BLaER1 treated with 17β-estradiol and CSF1 and Interleukin-3, amounts not matched to agents 10 nM and 100 nM (cell line): ENCODE measurements at regions not wholly inside any gene's neighbourhood (a gene's known extent, or its start where the extent isn't known, plus 50 kb on each side); places are given as distances from the start of the nearest gene placed in this dataset.

ENCODE experiments used
- H3K27ac ChIP-seq, 11 experiments: shearing (Covaris generic); formaldehyde crosslinking; 2 replicates each; pipeline ENCODE4 v1.8.1; 2022
- H3K27me3 ChIP-seq, 11 experiments: shearing (Covaris generic); formaldehyde crosslinking; 2 replicates each; pipeline ENCODE4 v1.8.1; 2022
- H3K36me3 ChIP-seq, 11 experiments: shearing (Covaris generic); formaldehyde crosslinking; 2 replicates each; pipeline ENCODE4 v1.8.1; 2022
- H3K4me1 ChIP-seq, 10 experiments: shearing (Covaris generic); formaldehyde crosslinking; 2 replicates each; pipeline ENCODE4 v1.8.1; 2022
- H3K4me2 ChIP-seq, 11 experiments: shearing (Covaris generic); formaldehyde crosslinking; 2 replicates each; pipeline ENCODE4 v1.8.1; 2022
- H3K4me3 ChIP-seq, 10 experiments: shearing (Covaris generic); formaldehyde crosslinking; 2 replicates each; pipeline ENCODE4 v1.8.1; 2022
- H3K9ac ChIP-seq, 11 experiments: shearing (Covaris generic); formaldehyde crosslinking; 2 replicates each; pipeline ENCODE4 v1.8.1; 2022
- H3K9me3 ChIP-seq, 11 experiments: shearing (Covaris generic); formaldehyde crosslinking; replicated peaks in 1 of 11; 2 replicates each; pipeline ENCODE4 v1.8.1; 2022
- H4K20me1 ChIP-seq, 11 experiments: shearing (Covaris generic); formaldehyde crosslinking; 2 replicates each; pipeline ENCODE4 v1.8.1; 2022
- Cebpa-rat ChIP-seq, 11 experiments: shearing (Covaris generic); IDR thresholded peaks; 2 replicates each; pipeline ENCODE4 v1.8.1; 2022

- Histone ChIP-seq H3K4me2 (peak overlapping the region in 2 of 11 experiments; percentile 40 to 56; a peak in 3 of 22 replicates), H4K20me1 (no peaks in the 10 kb centered on the region), H3K4me1 (peaks cover 0 to 34% (median 0%) of the 10 kb centered on the region in 10 experiments; a peak in 6 of 20 replicates), H3K36me3 (no peaks in the 10 kb centered on the region), H3K9ac (no peak overlapping the region), H3K4me3 (no peak overlapping the region), H3K9me3 (peaks cover 0 to 23% (median 12%) of the 10 kb centered on the region in 11 experiments; a peak in 13 of 22 replicates), H3K27me3 (no peaks in the 10 kb centered on the region), H3K27ac (no peak overlapping the region)
- TF ChIP-seq Cebpa-rat (IDR thresholded peaks at IDR 0.05) = no peak
Observed at GRCh38 chr6:105824732-105825131, 261.4 kb upstream of the PRDM1 start.

DNA sequence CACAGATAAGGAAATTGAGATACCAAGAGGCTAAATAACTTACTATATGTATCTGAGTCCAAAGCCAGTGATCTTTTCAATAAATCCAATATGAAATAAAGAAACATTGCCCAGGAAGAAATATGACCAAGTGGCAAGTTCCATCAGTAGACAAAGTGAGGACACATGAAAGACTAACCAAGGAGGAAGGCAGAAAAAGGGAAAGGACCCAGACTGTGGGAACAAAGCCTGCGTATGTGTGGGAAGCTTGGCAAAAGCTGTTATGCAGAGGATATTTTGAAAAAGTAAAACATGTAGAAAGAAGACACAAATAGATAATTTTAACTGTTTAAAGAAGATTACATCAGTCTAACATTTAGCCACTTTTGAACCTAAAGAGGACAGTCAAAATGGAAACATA is 264.4 kb upstream of the PRDM1 start:
- Histone ChIP-seq H3K4me2 (no peak overlapping the region), H3K9ac (no peak overlapping the region), H3K4me1 (peaks cover 0 to 61% (median 0%) of the 10 kb centered on the region in 10 experiments; a peak in 6 of 20 replicates), H3K4me3 (no peak overlapping the region), H4K20me1 (no peaks in the 10 kb centered on the region), H3K27me3 (no peaks in the 10 kb centered on the region), H3K36me3 (no peaks in the 10 kb centered on the region), H3K9me3 (peaks cover 0 to 23% (median 8%) of the 10 kb centered on the region in 11 experiments; a peak in 12 of 22 replicates), H3K27ac (no peak overlapping the region)
- no peak for TF ChIP-seq Cebpa-rat (IDR thresholded peaks at IDR 0.05)

DNA sequence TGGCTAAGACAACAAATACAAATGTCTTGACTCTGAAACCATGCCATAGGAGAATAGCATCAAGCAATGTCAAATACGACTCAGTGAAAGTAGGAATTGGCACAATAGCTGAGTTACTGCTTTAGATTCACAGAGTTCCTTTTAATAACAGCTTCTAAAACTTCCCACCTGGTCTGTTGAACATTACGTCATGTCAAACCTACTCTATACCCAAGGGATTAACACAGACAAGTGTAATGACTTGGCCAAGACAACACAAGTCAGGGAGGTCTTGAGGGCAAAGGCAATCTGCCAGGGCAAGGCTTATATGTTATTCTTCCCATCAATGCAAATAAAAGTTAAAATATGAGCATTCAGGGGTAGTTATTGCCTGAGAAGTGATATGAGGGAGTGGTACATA is 265.1 kb upstream of the PRDM1 start:
- no peak for TF ChIP-seq Cebpa-rat (IDR thresholded peaks at IDR 0.05)
- Histone ChIP-seq H3K4me3 (no peak overlapping the region), H3K36me3 (no peaks in the 10 kb centered on the region), H3K4me2 (peak overlapping the region in 3 of 11 experiments; percentile 33 to 53 (median 38); a peak in 4 of 22 replicates), H3K9ac (no peak overlapping the region), H3K9me3 (peaks cover 0 to 23% (median 7%) of the 10 kb centered on the region in 11 experiments; a peak in 11 of 22 replicates), H3K27me3 (no peaks in the 10 kb centered on the region), H4K20me1 (no peaks in the 10 kb centered on the region), H3K4me1 (peaks cover 0 to 69% (median 0%) of the 10 kb centered on the region in 10 experiments; a peak in 6 of 20 replicates), H3K27ac (no peak overlapping the region; a peak in 1 of 22 replicates)

- H3K4me1 ChIP-seq = peaks cover 0 to 76% (median 5%) of the 10 kb centered on the region in 10 experiments; a peak in 9 of 20 replicates
- peaks cover 0 to 23% (median 7%) of the 10 kb centered on the region in 11 experiments; a peak in 11 of 22 replicates for H3K9me3 ChIP-seq
- no peaks in the 10 kb centered on the region for H4K20me1 ChIP-seq
- H3K9ac ChIP-seq = no peak overlapping the region
- peak overlapping the region in 2 of 11 experiments; percentile 2 to 11; a peak in 3 of 22 replicates for H3K27ac ChIP-seq
- peak overlapping the region in 3 of 11 experiments; percentile 33 to 53 (median 38); a peak in 6 of 22 replicates for H3K4me2 ChIP-seq
- no peaks in the 10 kb centered on the region for H3K27me3 ChIP-seq
- no peak overlapping the region for H3K4me3 ChIP-seq
- no peak for TF ChIP-seq Cebpa-rat (IDR thresholded peaks at IDR 0.05)
- no peaks in the 10 kb centered on the region for H3K36me3 ChIP-seq
Observed at GRCh38 chr6:105819745-105820144, 266.4 kb upstream of the PRDM1 start.

GRCh38 chr6:105818505-105818904 is 267.6 kb upstream of the PRDM1 start:
- Histone ChIP-seq H3K4me1 (peaks cover 0 to 83% (median 10%) of the 10 kb centered on the region in 10 experiments; a peak in 12 of 20 replicates), H3K9ac (no peak overlapping the region), H3K4me3 (no peak overlapping the region), H3K9me3 (peaks cover 0 to 23% (median 7%) of the 10 kb centered on the region in 11 experiments; a peak in 11 of 22 replicates), H3K36me3 (no peaks in the 10 kb centered on the region), H3K27me3 (no peaks in the 10 kb centered on the region), H3K4me2 (peak overlapping the region in 2 of 11 experiments; percentile 38 to 53; a peak in 3 of 22 replicates), H4K20me1 (no peaks in the 10 kb centered on the region), H3K27ac (no peak overlapping the region)
- TF ChIP-seq Cebpa-rat (IDR thresholded peaks at IDR 0.05) = no peak

GRCh38 chr6:105817961-105818360 is 268.2 kb upstream of the PRDM1 start:
- TF ChIP-seq Cebpa-rat (IDR thresholded peaks at IDR 0.05) = no peak
- no peak overlapping the region for H3K27ac ChIP-seq
- H3K27me3 ChIP-seq = no peaks in the 10 kb centered on the region
- no peak overlapping the region for H3K4me3 ChIP-seq
- H3K4me1 ChIP-seq = peaks cover 0 to 88% (median 15%) of the 10 kb centered on the region in 10 experiments; a peak in 12 of 20 replicates
- peak overlapping the region in 1 of 11 experiments; percentile 53; a peak in 1 of 22 replicates for H3K4me2 ChIP-seq
- no peaks in the 10 kb centered on the region for H3K36me3 ChIP-seq
- no peaks in the 10 kb centered on the region for H4K20me1 ChIP-seq
- no peak overlapping the region for H3K9ac ChIP-seq
- H3K9me3 ChIP-seq = peaks cover 0 to 19% (median 7%) of the 10 kb centered on the region in 11 experiments; a peak in 11 of 22 replicates

- Histone ChIP-seq H3K36me3 (no peaks in the 10 kb centered on the region), H3K4me1 (peaks cover 0 to 93% (median 15%) of the 10 kb centered on the region in 10 experiments; a peak in 12 of 20 replicates), H3K27me3 (no peaks in the 10 kb centered on the region), H3K9me3 (peaks cover 0 to 13% (median 3%) of the 10 kb centered on the region in 11 experiments; a peak in 9 of 22 replicates), H4K20me1 (no peaks in the 10 kb centered on the region), H3K27ac (no peak overlapping the region), H3K9ac (no peak overlapping the region), H3K4me3 (no peak overlapping the region), H3K4me2 (no peak overlapping the region)
- TF ChIP-seq Cebpa-rat (IDR thresholded peaks at IDR 0.05) = no peak
Observed at GRCh38 chr6:105817370-105817769, 268.8 kb upstream of the PRDM1 start.

- peaks cover 0 to 7% (median 0%) of the 10 kb centered on the region in 11 experiments; a peak in 4 of 22 replicates for H3K9me3 ChIP-seq
- peaks cover 0 to 95% (median 17%) of the 10 kb centered on the region in 10 experiments; a peak in 12 of 20 replicates for H3K4me1 ChIP-seq
- TF ChIP-seq Cebpa-rat (IDR thresholded peaks at IDR 0.05) = no peak
- H3K27ac ChIP-seq = no peak overlapping the region
- H3K9ac ChIP-seq = no peak overlapping the region
- H3K27me3 ChIP-seq = no peaks in the 10 kb centered on the region
- peak overlapping the region in 2 of 11 experiments; percentile 57 to 75; a peak in 2 of 22 replicates for H3K4me2 ChIP-seq
- H3K4me3 ChIP-seq = no peak overlapping the region
- no peaks in the 10 kb centered on the region for H3K36me3 ChIP-seq
- H4K20me1 ChIP-seq = no peaks in the 10 kb centered on the region
Observed at GRCh38 chr6:105816847-105817246, 269.3 kb upstream of the PRDM1 start.

- H3K4me1 ChIP-seq = peaks cover 1 to 95% (median 25%) of the 10 kb centered on the region in 10 experiments; a peak in 17 of 20 replicates
- H3K4me3 ChIP-seq = no peak overlapping the region
- no peaks in the 10 kb centered on the region for H4K20me1 ChIP-seq
- no peak overlapping the region for H3K27ac ChIP-seq
- no peak for TF ChIP-seq Cebpa-rat (IDR thresholded peaks at IDR 0.05)
- H3K9ac ChIP-seq = no peak overlapping the region
- H3K9me3 ChIP-seq = 0 out of 22 replicates have a peak, but pooled peaks cover 0 to 4% (median 0%) of the 10 kb centered on the region in 11 experiments
- peak overlapping the region in 2 of 11 experiments; percentile 57 to 75; a peak in 4 of 22 replicates for H3K4me2 ChIP-seq
- H3K27me3 ChIP-seq = no peaks in the 10 kb centered on the region
- no peaks in the 10 kb centered on the region for H3K36me3 ChIP-seq
Observed at GRCh38 chr6:105815661-105816555, 270.2 kb upstream of the PRDM1 start.
